SK-N-DZ (cell line): ENCODE measurements at regions not wholly inside any gene's neighbourhood (a gene's known extent, or its start where the extent isn't known, plus 50 kb on each side); places are given as distances from the start of the nearest gene placed in this dataset.
"Not testable (repeated sequence)": the region's sequence is repeated elsewhere in the genome, so short reads cannot be mapped to it uniquely, and the experiment has no call there.

Experiments
- DNase-seq: peaks from one replicate; pipeline ENCODE4 v3.0.0-alpha.2; 2015; ENCODE audit warnings: low spot score

- DNase-seq = no peak
Observed at GRCh38 chr16:59336136-59336695, 602.1 kb upstream of the GOT2 start.

DNA sequence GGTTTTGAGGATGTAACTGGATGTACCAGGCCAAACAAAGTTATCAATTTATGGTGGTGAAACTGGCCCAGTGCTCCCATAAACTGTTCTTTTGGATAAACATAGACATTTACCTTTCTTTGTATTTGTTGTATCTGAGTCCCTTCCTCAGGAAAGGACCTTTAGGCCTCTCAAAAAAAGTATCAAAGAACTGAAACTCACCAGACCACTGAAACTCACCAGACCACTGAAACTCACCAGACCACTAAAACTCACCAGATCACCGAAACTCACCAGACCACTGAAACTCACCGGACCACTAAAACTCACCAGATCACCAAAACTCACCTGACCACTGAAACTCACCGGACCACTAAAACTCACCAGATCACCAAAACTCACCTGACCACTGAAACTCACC, 597.6 kb upstream of the GOT2 start:
- DNase-seq = not testable (repeated sequence)

DNA sequence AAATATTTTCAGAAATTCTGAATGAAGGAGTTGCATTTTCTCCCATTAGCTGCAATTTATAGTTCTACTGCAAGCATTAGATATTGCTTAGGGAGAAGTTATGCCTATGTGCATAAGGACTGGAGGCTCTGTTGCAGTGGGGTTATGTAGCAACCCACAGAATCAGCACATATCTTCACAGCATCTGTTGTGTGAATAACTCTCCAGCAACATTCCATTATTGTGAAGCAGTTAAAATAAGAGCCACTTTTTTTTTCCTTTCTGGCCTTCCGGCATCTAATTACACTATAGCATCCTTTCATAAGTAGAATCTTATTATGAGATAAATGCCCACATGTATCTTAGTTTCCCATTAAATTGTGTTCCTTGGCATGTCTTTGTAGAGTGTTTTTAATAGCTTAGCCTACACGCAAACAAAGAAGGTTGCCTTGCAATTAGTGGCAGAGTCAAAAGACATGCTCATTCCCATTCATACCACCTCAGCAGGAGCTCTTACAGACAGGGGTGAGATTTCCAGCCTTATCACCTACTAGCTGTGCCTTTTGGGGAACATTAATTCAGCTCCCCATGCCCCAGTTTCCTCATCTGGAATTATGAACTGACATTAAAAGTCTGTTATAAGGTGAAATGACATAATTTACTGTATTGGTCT, 596.0 kb upstream of the GOT2 start:
- no peak for DNase-seq

GRCh38 chr16:59328961-59329360, 594.8 kb upstream of the GOT2 start:
- no peak for DNase-seq

GRCh38 chr16:59327894-59328293, 593.8 kb upstream of the GOT2 start:
- no peak for DNase-seq

GRCh38 chr16:59326955-59327354, 592.8 kb upstream of the GOT2 start:
- no peak for DNase-seq

- no peak for DNase-seq
Observed at GRCh38 chr16:59324462-59324861, 590.3 kb upstream of the GOT2 start.

- DNase-seq = no peak
Observed at GRCh38 chr16:59320657-59321056, 586.5 kb upstream of the GOT2 start.

GRCh38 chr16:59319871-59320270, 585.8 kb upstream of the GOT2 start:
- DNase-seq = no peak

- no peak for DNase-seq
Observed at GRCh38 chr16:59305850-59306249, 571.7 kb upstream of the GOT2 start.

- no peak for DNase-seq
Observed at GRCh38 chr16:59296888-59297287, 562.8 kb upstream of the GOT2 start.

GRCh38 chr16:59295993-59296736, 562.0 kb upstream of the GOT2 start:
- DNase-seq = no peak

GRCh38 chr16:59295474-59295873, 561.4 kb upstream of the GOT2 start:
- DNase-seq = no peak

DNA sequence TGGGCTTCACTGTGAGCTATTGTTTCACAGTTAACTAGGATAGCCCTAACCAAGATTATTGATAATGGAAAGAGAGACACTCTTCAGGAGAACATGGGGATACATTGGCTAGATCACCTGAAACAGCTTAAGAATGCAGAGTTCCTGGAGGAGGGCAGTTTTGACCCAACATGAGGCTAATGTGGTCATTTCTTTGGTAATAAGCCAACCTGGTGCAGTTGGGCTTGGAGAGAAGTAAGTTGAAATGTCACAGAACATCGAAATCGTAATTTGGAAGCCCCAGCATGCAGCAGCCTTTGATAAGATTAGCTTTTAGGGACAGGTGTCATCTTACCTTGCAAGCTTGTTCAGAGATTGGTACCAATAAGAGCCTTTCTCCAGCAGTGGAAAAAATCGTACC, 556.6 kb upstream of the GOT2 start:
- no peak for DNase-seq

- no peak for DNase-seq
Observed at GRCh38 chr16:59289151-59289550, 555.0 kb upstream of the GOT2 start.

GRCh38 chr16:59274141-59274540, 540.0 kb upstream of the GOT2 start:
- DNase-seq = no peak

GRCh38 chr16:59263955-59264354, 529.8 kb upstream of the GOT2 start:
- no peak for DNase-seq

GRCh38 chr16:59260892-59261291, 526.8 kb upstream of the GOT2 start:
- DNase-seq = no peak

DNA sequence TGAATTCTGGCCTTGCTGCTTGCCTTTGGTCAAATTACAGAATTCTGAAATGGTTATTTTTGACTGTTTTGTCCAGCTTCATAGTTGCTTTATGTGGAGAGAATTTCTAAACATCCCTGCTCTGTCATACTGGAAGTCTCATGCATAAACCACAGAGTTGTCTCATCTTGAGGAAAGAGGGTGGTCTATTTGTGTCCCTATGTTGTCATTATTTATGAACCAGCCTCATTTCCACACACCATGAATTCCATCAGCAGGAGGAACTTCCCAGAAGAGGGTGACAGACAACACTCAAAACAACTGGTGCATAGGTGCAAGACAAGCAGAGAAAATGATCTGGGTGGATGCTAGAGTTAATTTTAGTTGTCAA, 525.8 kb upstream of the GOT2 start:
- no peak for DNase-seq

- no peak for DNase-seq
Observed at GRCh38 chr16:59259074-59259949, 525.2 kb upstream of the GOT2 start.

DNA sequence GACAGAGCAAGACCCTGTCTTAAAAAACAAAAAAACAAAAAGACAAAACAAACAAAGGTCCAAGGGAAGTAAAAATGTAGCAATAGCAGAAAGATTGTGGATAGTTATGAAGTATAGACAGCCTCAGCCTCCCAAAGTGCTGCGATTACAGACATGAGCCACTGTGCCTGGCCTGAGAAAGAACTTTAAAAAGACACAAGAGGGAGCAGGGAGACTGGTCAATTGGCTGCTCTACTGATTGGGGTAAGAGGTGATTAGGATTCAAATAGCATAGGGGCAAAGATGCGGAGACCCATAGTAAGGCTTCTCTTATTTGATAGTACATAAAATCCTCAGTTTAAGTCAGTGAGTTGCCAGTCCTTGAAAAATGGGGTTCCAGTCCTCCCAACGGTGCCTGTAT, 518.2 kb upstream of the GOT2 start:
- DNase-seq = no peak

- DNase-seq = no peak
Observed at GRCh38 chr16:59249011-59249410, 514.9 kb upstream of the GOT2 start.
